ENCODE measurements at regions not wholly inside any gene's neighbourhood (a gene's known extent, or its start where the extent isn't known, plus 50 kb on each side); places are given as distances from the start of the nearest gene placed in this dataset.

DNA sequence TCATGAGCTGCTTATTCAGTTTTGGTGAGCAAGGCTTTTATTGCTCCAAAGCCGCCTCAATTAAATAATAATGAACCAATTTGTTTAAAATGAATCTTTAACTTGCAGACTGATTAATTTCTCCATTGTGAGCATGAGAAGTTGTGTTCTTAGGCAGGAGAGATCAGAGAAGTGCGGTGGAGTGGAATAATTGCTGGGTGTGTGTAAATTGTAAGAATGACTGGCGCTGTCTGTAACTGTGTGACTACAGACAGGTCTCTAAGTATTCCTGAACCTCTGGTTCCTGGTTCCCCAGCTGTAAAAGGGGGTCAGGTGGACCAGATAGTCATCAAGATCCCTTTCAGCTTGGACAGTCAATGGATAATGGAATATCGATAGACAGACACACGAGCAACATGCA lies 98.0 kb upstream of the EFEMP1 start:
- no peak for DNase-seq (ENCODE audit: low read depth)
- no peak for TF ChIP-seq CTCF (IDR thresholded peaks at IDR 0.05; ENCODE audit: low read depth, low read length)
- no peak for TF ChIP-seq MYC (IDR thresholded peaks at IDR 0.05; ENCODE audit: low read depth, low read length)
- no peak for TF ChIP-seq POLR2A (IDR thresholded peaks at IDR 0.05; ENCODE audit: extremely low read depth, insufficient read length)
- TF ChIP-seq MAX (IDR thresholded peaks at IDR 0.05; ENCODE audit: low read depth, low read length) = no peak
- H3K4me3 ChIP-seq (ENCODE audit: low read depth, low read length) = no peak overlapping the region

GRCh38 chr2:56025469-56026193 lies 102.0 kb upstream of the EFEMP1 start:
- TF ChIP-seq CTCF (IDR thresholded peaks at IDR 0.05; ENCODE audit: low read depth, low read length) (no peak), POLR2A (IDR thresholded peaks at IDR 0.05; ENCODE audit: extremely low read depth, insufficient read length) (no peak), MYC (IDR thresholded peaks at IDR 0.05; ENCODE audit: low read depth, low read length) (no peak), MAX (IDR thresholded peaks at IDR 0.05; ENCODE audit: low read depth, low read length) (no peak)
- DNase-seq (ENCODE audit: low read depth) = no peak

GRCh38 chr2:56026828-56027227 lies 103.2 kb upstream of the EFEMP1 start:
- DNase-seq (ENCODE audit: low read depth) = no peak
- H3K4me3 ChIP-seq (ENCODE audit: low read depth, low read length) = no peak overlapping the region
- no peak for TF ChIP-seq MYC (IDR thresholded peaks at IDR 0.05; ENCODE audit: low read depth, low read length)
- no peak for TF ChIP-seq MAX (IDR thresholded peaks at IDR 0.05; ENCODE audit: low read depth, low read length)
- TF ChIP-seq CTCF (IDR thresholded peaks at IDR 0.05; ENCODE audit: low read depth, low read length) = no peak
- TF ChIP-seq POLR2A (IDR thresholded peaks at IDR 0.05; ENCODE audit: extremely low read depth, insufficient read length) = no peak

More at GRCh38 chr2:56025469-56026193, 102.0 kb upstream of the EFEMP1 start:
- H3K4me3 ChIP-seq (ENCODE audit: low read depth, low read length) = no peak overlapping the region

- no peak for TF ChIP-seq CTCF (IDR thresholded peaks at IDR 0.05; ENCODE audit: low read depth, low read length)
- no peak for TF ChIP-seq MYC (IDR thresholded peaks at IDR 0.05; ENCODE audit: low read depth, low read length)
- TF ChIP-seq POLR2A (IDR thresholded peaks at IDR 0.05; ENCODE audit: extremely low read depth, insufficient read length) = no peak
- TF ChIP-seq MAX (IDR thresholded peaks at IDR 0.05; ENCODE audit: low read depth, low read length) = no peak
- no peak overlapping the region for H3K4me3 ChIP-seq (ENCODE audit: low read depth, low read length)
- no peak for DNase-seq (ENCODE audit: low read depth)
Measured at GRCh38 chr2:56030062-56030461, 106.5 kb upstream of the EFEMP1 start.

- TF ChIP-seq CTCF (IDR thresholded peaks at IDR 0.05; ENCODE audit: low read depth, low read length) = no peak
- TF ChIP-seq MYC (IDR thresholded peaks at IDR 0.05; ENCODE audit: low read depth, low read length) = no peak
- no peak for TF ChIP-seq MAX (IDR thresholded peaks at IDR 0.05; ENCODE audit: low read depth, low read length)
- TF ChIP-seq POLR2A (IDR thresholded peaks at IDR 0.05; ENCODE audit: extremely low read depth, insufficient read length) = no peak
- H3K4me3 ChIP-seq (ENCODE audit: low read depth, low read length) = no peak overlapping the region
- DNase-seq (ENCODE audit: low read depth) = no peak
Measured at GRCh38 chr2:56030901-56031300, 107.3 kb upstream of the EFEMP1 start.
